ENCODE measurements at regions not wholly inside any gene's neighbourhood (a gene's known extent, or its start where the extent isn't known, plus 50 kb on each side); places are given as distances from the start of the nearest gene placed in this dataset.

GRCh38 chr14:42378880-42379279 is 772.2 kb downstream of the LRFN5 start:
- no peak for ATAC-seq (ENCODE audit: low read depth)

GRCh38 chr14:42378274-42378673 is 771.6 kb downstream of the LRFN5 start:
- ATAC-seq (ENCODE audit: low read depth) (no peak), DNase-seq (ENCODE audit: low spot score in 2 of 2) (no peak)
- Mint-ChIP-seq H3K27ac (no peak overlapping the region), H3K36me3 (no peaks in the 10 kb centered on the region), H3K4me3 (no peak overlapping the region), H3K9me3 (no peaks in the 10 kb centered on the region), H3K27me3 (no peaks in the 10 kb centered on the region), H3K4me1 (no peaks in the 10 kb centered on the region)

More at GRCh38 chr14:42378880-42379279, 772.2 kb downstream of the LRFN5 start:
- no peaks in the 10 kb centered on the region for H3K27me3 Mint-ChIP-seq
- H3K27ac Mint-ChIP-seq: no peak overlapping the region
- H3K36me3 Mint-ChIP-seq: no peaks in the 10 kb centered on the region
- no peak for DNase-seq (ENCODE audit: low spot score in 2 of 2)
- H3K4me3 Mint-ChIP-seq: no peak overlapping the region
- H3K9me3 Mint-ChIP-seq: no peaks in the 10 kb centered on the region
- H3K4me1 Mint-ChIP-seq: no peaks in the 10 kb centered on the region

GRCh38 chr14:42374332-42374731 is 767.7 kb downstream of the LRFN5 start:
- no peaks in the 10 kb centered on the region for H3K4me1 Mint-ChIP-seq
- DNase-seq (ENCODE audit: low spot score in 2 of 2): no peak
- no peak overlapping the region for H3K4me3 Mint-ChIP-seq
- no peak overlapping the region for H3K27ac Mint-ChIP-seq
- H3K27me3 Mint-ChIP-seq: no peaks in the 10 kb centered on the region
- ATAC-seq (ENCODE audit: low read depth): no peak
- H3K36me3 Mint-ChIP-seq: no peaks in the 10 kb centered on the region
- no peaks in the 10 kb centered on the region for H3K9me3 Mint-ChIP-seq

GRCh38 chr14:42370056-42370455 is 763.4 kb downstream of the LRFN5 start:
- DNase-seq (ENCODE audit: low spot score in 2 of 2) (no peak), ATAC-seq (ENCODE audit: low read depth) (no peak)
- H3K4me3 Mint-ChIP-seq: no peak overlapping the region
- no peaks in the 10 kb centered on the region for H3K4me1 Mint-ChIP-seq
- no peak overlapping the region for H3K27ac Mint-ChIP-seq
- H3K27me3 Mint-ChIP-seq: no peaks in the 10 kb centered on the region
- no peaks in the 10 kb centered on the region for H3K36me3 Mint-ChIP-seq
- H3K9me3 Mint-ChIP-seq: no peaks in the 10 kb centered on the region

- ATAC-seq (ENCODE audit: low read depth) (no peak), DNase-seq (ENCODE audit: low spot score in 2 of 2) (no peak)
- H3K9me3 Mint-ChIP-seq: no peaks in the 10 kb centered on the region
- H3K36me3 Mint-ChIP-seq: no peaks in the 10 kb centered on the region
- H3K27ac Mint-ChIP-seq: no peak overlapping the region
- no peaks in the 10 kb centered on the region for H3K27me3 Mint-ChIP-seq
- H3K4me3 Mint-ChIP-seq: no peak overlapping the region
- H3K4me1 Mint-ChIP-seq: no peaks in the 10 kb centered on the region
These were observed 761.6 kb downstream of the LRFN5 start for GRCh38 chr14:42368234-42368633.

- no peak for DNase-seq (ENCODE audit: low spot score in 2 of 2)
- Mint-ChIP-seq H3K27ac (no peak overlapping the region), H3K36me3 (no peaks in the 10 kb centered on the region), H3K4me1 (peaks cover 2% of the 10 kb centered on the region), H3K4me3 (no peak overlapping the region), H3K9me3 (no peaks in the 10 kb centered on the region), H3K27me3 (no peaks in the 10 kb centered on the region)
- peak; percentile 64 for ATAC-seq (ENCODE audit: low read depth)
These were observed 746.6 kb downstream of the LRFN5 start for GRCh38 chr14:42353315-42353714.

GRCh38 chr14:42335918-42336317 is 729.2 kb downstream of the LRFN5 start:
- H3K9me3 Mint-ChIP-seq: no peaks in the 10 kb centered on the region
- peaks cover 2% of the 10 kb centered on the region for H3K4me1 Mint-ChIP-seq
- ATAC-seq (ENCODE audit: low read depth): no peak
- H3K27ac Mint-ChIP-seq: no peak overlapping the region
- H3K27me3 Mint-ChIP-seq: no peaks in the 10 kb centered on the region
- H3K4me3 Mint-ChIP-seq: no peak overlapping the region
- no peaks in the 10 kb centered on the region for H3K36me3 Mint-ChIP-seq
- no peak for DNase-seq (ENCODE audit: low spot score in 2 of 2)

- Mint-ChIP-seq H3K9me3 (no peaks in the 10 kb centered on the region), H3K27ac (no peak overlapping the region), H3K36me3 (no peaks in the 10 kb centered on the region), H3K27me3 (no peaks in the 10 kb centered on the region), H3K4me3 (no peak overlapping the region), H3K4me1 (peaks cover 2% of the 10 kb centered on the region)
- ATAC-seq (ENCODE audit: low read depth): no peak
- DNase-seq (ENCODE audit: low spot score in 2 of 2): no peak
These were observed 728.3 kb downstream of the LRFN5 start for GRCh38 chr14:42334931-42335330.

- Mint-ChIP-seq H3K27ac (no peak overlapping the region), H3K4me3 (no peak overlapping the region), H3K36me3 (no peaks in the 10 kb centered on the region), H3K27me3 (no peaks in the 10 kb centered on the region), H3K9me3 (peaks cover 1% of the 10 kb centered on the region), H3K4me1 (peaks cover 12% of the 10 kb centered on the region)
- no peak for DNase-seq (ENCODE audit: low spot score in 2 of 2)
- no peak for ATAC-seq (ENCODE audit: low read depth)
These were observed 716.8 kb downstream of the LRFN5 start for GRCh38 chr14:42323426-42323825.

GRCh38 chr14:42322531-42323284 is 716.0 kb downstream of the LRFN5 start:
- H3K9me3 Mint-ChIP-seq: peaks cover 1% of the 10 kb centered on the region
- no peak for ATAC-seq (ENCODE audit: low read depth)
- H3K27me3 Mint-ChIP-seq: no peaks in the 10 kb centered on the region
- DNase-seq (ENCODE audit: low spot score in 2 of 2): no peak
- no peaks in the 10 kb centered on the region for H3K36me3 Mint-ChIP-seq
- peaks cover 12% of the 10 kb centered on the region for H3K4me1 Mint-ChIP-seq
- no peak overlapping the region for H3K27ac Mint-ChIP-seq
- no peak overlapping the region for H3K4me3 Mint-ChIP-seq

GRCh38 chr14:42319996-42320395 is 713.3 kb downstream of the LRFN5 start:
- ATAC-seq (ENCODE audit: low read depth): no peak
- Mint-ChIP-seq H3K4me1 (peaks cover 12% of the 10 kb centered on the region), H3K27ac (no peak overlapping the region), H3K9me3 (peaks cover 1% of the 10 kb centered on the region), H3K27me3 (no peaks in the 10 kb centered on the region), H3K4me3 (no peak overlapping the region), H3K36me3 (no peaks in the 10 kb centered on the region)
- DNase-seq (ENCODE audit: low spot score in 2 of 2): no peak

GRCh38 chr14:42316693-42317092 is 710.0 kb downstream of the LRFN5 start:
- no peak overlapping the region for H3K4me3 Mint-ChIP-seq

GRCh38 chr14:42311876-42312275 is 705.2 kb downstream of the LRFN5 start:
- Mint-ChIP-seq H3K36me3 (peaks cover 3% of the 10 kb centered on the region), H3K27me3 (no peaks in the 10 kb centered on the region), H3K4me1 (no peaks in the 10 kb centered on the region), H3K4me3 (no peak overlapping the region), H3K9me3 (peaks cover 4% of the 10 kb centered on the region), H3K27ac (no peak overlapping the region)
- DNase-seq (ENCODE audit: low spot score in 2 of 2): no peak
- ATAC-seq (ENCODE audit: low read depth): no peak

More at GRCh38 chr14:42316693-42317092, 710.0 kb downstream of the LRFN5 start:
- Mint-ChIP-seq H3K27me3 (no peaks in the 10 kb centered on the region), H3K4me1 (no peaks in the 10 kb centered on the region), H3K27ac (no peak overlapping the region), H3K36me3 (no peaks in the 10 kb centered on the region), H3K9me3 (no peaks in the 10 kb centered on the region)
- ATAC-seq (ENCODE audit: low read depth) (no peak), DNase-seq (ENCODE audit: low spot score in 2 of 2) (no peak)

GRCh38 chr14:42307239-42307825 is 700.7 kb downstream of the LRFN5 start:
- peaks cover 3% of the 10 kb centered on the region for H3K36me3 Mint-ChIP-seq
- no peaks in the 10 kb centered on the region for H3K27me3 Mint-ChIP-seq
- peaks cover 12% of the 10 kb centered on the region for H3K9me3 Mint-ChIP-seq
- no peak for ATAC-seq (ENCODE audit: low read depth)
- DNase-seq (ENCODE audit: low spot score in 2 of 2): no peak
- no peak overlapping the region for H3K27ac Mint-ChIP-seq
- no peak overlapping the region for H3K4me3 Mint-ChIP-seq
- H3K4me1 Mint-ChIP-seq: no peaks in the 10 kb centered on the region

- ATAC-seq (ENCODE audit: low read depth) (peak; percentile 70), DNase-seq (ENCODE audit: low spot score in 2 of 2) (no peak)
- Mint-ChIP-seq H3K27ac (no peak overlapping the region), H3K27me3 (no peaks in the 10 kb centered on the region), H3K36me3 (no peaks in the 10 kb centered on the region), H3K4me1 (no peaks in the 10 kb centered on the region), H3K4me3 (no peak overlapping the region), H3K9me3 (peaks cover 5% of the 10 kb centered on the region)
These were observed 693.0 kb downstream of the LRFN5 start for GRCh38 chr14:42299692-42300091.

Measured in memory B cell (primary cell).